IPS-NIHi11 (cell line): ENCODE measurements at regions not wholly inside any gene's neighbourhood (a gene's known extent, or its start where the extent isn't known, plus 50 kb on each side); places are given as distances from the start of the nearest gene placed in this dataset.

Experiments used
- DNase-seq: peaks from one replicate; pipeline ENCODE4 v3.0.0; 2012; ENCODE audit warnings: mixed read lengths, low spot score

DNA sequence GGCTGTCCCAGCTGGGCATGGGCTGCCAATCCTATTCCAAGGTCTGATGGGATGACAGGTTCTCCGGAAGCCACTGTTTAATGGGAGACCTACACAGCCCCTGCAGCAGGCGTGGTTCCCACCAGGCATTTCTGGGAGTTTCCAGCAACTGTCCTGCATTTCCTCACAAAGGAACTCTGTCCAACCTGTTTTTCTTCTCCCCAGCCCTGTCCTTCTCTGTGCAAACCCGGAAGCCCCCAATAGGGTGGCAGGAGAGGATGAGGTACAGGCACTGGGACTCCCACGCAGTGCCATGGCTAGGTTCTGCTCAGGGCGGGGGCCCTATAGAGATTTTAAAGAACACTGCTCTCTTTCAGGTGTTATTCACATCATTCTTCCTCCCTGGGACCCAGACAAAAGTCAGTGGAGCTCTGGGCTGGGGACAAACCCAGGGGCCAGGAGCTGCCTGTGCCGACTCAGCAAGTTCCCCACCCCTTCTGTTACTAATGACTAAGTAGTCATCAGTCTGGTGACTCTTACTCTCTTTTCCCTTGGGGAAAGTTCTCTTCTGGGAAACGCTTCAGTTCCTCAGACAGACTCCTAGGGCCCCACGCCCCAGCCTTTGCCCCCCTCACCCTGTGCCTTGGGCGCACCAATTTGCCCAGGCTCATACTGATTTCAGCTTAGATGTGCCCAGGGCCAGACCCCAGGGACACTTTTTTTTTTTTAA, 97.7 kb downstream of the CD47 start:
- no peak for DNase-seq

DNA sequence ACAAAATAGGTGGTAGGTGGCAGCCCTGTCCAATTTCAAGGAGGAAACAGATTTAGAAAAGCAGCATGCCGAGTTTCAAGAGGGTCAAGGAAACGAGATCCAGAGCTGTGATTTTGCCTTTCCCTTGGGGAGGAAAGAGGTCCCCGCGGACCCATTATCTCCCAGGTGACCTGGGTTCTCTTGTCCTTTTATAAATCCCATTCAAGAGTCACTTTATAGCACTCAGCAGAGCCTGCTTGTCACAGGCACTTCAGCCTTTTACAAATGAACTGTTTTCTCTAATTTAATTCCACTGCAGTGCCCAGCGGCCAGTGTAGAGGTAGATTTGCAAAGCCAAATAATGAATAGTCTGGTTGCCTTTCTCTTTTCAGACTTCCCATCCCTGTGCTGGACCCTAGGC, 99.9 kb downstream of the CD47 start:
- DNase-seq = no peak

DNA sequence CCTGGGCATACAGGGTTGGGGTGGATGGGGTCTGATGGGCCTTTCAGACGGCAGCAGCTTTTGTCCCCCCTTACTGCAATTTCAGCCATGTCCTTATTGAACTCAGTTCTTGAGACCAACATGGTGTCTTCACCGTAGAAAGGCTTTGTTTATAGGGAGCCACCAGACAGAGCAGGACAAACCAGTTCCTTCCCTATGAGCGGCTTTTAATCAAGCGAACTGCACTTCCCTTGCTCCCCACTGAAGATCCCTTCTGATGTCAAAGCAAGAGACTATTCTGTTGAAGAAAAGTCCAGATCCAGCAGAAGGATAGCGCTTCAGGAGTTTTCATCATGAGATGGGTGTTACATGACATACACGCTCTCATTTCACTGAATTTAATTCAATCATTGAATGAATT, 100.4 kb downstream of the CD47 start:
- DNase-seq = no peak

DNA sequence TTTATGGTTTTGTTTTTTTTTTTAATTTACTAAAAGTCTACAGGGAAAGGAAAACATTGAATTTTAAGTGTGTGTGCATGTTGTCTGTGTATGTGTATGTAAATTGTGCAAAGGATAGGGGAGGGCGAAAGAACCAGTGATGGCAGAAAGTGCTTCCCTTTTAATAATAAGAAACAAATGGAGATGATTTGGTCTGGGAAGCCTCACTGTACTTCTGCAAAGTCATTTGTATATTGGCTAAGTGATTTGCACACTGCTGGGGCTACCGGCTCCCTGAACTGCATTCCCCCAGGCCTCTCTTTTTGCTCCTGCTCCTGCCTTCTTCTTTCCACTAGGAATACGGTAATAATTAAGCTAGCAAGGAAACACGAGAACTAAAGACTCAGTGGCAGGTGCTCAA, 101.2 kb downstream of the CD47 start:
- DNase-seq = no peak

DNA sequence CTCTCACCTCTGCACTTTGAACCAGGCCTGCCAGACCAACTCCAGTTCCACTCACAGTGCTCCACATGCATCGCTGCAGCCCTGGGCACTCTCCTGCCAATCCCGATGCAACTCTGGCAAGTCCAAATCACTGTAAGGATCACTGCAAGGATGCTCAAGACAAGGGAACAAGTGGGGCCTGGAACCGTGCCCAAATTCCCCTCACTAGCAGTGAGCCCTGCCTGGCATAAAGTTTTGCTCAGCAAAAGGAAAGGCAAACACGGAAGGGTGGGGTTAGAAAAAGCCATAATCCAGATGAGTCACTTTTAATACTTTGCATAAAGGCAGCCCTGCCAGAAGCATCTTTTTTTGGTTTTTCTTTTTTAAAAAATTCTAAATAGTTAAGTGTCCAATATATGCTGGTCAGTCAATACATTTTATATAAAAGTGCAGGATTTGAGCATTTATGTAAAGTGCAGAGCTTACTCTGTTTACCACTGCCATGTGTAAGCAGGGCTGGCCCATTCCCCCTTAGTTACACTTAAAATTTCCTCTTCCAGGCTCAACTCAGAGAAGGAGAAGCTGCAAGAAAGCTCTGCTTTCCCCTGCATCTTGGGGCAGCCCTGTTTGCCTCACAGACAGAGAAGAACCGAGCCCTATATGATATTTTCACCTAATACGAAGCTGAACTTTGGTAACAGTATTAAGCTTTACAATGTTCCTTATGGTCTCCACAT, 102.2 kb downstream of the CD47 start:
- DNase-seq = no peak

DNA sequence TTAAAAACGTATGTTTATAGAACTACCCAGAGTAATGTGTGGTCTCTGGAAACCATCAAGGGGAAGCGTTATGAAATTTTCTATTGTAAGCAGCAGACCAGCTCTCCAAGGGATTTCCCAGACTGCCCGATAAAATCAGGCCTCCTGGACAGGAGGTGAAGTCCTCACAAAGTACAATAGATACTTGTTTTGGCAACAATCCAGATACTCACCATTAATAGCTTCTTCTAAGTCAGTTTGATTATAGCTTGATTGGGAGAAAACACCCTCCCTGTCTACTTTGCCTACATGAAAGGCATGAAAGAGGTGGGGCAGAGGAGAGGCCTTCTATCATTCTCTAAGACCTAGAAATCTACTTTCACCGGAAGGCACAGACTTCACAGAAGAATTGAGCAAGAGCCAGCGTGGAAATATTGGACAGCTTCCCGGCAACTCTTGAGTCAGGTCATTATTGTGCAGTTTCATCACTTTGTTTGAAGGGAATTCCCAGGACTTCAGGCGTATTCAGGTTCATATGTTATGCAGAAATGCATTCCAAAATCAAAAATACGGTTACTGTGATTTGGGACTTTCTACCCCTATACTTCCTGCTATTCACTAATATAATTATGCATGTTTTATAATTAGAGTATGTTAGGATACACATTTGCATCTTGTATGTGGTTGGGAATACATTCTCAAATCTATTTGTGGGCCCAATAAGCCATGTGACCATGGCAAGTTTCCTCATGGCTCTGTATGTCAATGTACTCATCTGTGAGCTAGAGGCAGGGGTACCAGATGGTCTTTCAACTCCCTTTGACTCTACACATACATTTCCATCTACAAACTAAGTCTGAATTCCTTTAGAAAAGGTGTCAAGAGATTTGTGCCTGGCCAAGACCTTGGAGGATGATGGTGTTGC, 103.5 kb downstream of the CD47 start:
- DNase-seq = no peak

DNA sequence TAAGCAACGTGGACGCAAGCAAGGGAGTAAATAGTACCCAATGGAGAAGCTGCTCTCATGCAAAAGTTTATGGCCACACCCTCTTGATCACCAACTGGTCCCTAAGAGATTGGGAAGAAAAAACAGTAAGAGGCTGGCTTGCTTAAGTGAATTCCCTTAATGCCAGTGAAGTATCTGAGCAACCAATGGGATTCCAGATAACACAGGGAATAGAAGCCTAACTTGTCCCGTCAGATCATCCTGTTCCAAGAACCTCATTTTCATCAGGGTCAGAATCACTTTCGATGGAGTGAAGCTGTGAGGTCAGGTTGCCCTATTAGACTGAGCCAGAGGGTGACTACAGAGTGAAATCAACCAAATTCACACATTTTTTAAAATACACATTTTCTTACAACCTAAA, 104.3 kb downstream of the CD47 start:
- no peak for DNase-seq

DNA sequence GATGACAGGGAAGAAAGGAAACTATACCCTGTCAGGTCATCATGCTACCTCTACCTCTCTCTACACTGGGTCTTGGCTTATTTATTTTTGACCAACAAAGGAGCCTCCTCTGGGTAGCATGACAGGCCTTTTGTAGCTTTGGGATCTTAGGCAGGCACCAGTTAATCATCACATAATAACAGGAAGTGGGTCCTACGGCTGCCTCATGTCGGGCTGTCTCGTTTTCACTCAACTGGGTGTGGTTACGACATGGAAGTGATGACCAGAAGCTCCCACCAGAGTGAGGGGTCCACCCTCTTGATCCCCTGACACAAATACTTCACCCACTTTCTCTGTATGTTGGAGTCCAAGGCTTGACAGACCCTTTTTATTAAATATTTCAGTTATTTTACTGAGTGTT, 105.3 kb downstream of the CD47 start:
- DNase-seq = no peak

DNA sequence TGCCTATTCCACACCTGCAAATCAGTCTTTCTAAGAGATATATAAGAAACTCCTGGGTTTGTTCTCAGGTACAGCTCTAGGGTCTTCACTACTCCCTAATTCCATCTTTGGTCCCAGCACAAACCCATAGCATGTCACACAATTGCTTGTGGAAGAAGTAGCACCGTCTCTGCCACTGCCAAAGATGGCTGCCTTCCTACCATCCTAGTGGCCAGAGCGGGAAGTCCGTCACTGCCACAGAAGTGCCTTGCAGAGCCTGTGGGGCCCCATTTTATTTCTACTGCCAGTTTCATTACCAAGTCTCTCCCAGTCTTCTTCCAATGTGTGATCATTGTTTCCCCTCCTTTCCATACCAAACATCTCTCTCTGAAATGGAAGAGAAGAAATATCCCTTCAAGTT, 107.6 kb downstream of the CD47 start:
- DNase-seq = no peak

DNA sequence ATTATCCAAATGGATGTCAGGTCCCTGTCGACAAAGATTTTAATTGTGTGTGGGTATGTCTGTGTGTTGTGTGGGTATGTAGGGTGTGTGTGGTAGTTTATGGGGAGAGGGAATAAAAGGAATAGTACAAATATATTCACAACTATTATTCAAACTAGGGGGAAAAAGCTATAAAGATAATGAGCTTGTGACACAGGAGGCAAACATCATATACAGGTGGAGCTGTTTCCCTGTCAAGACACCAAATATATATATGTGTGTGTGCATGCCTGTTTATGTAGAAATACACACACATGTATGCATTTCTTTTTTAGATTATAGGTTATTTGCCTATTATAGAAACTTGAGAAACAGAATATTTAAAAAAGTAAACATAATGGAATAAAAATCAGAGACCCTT, 108.7 kb downstream of the CD47 start:
- no peak for DNase-seq

DNA sequence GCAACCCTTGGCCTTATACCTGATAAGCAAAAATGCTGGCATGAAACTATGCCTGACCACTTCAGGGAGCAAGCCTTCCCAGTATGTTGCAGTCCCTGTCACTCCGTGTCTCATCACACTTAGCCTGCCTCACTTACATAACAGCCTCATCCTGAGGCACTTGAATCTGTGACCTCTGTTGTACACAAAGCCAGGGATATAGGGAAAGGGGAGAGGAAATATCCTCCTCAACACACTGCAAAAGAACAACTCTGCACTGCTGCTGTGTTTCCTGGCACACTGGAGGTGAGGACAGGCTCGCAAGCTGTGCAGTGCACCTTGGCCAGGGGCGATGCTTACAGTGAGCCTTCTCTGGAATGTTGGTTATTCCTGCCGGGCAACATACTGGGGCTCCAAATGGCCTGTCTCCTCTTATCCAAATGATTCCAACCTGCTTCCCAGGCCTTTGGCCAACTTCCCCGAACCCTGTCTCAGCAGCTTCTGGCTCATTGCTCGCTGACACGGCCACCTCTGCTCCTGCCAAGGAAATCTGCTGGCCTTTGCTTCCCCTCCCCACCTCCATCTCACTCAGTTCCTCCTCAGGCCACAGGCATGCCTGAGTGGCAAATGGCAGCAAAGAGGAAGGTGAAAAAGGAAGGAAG, 109.2 kb downstream of the CD47 start:
- DNase-seq = no peak

DNA sequence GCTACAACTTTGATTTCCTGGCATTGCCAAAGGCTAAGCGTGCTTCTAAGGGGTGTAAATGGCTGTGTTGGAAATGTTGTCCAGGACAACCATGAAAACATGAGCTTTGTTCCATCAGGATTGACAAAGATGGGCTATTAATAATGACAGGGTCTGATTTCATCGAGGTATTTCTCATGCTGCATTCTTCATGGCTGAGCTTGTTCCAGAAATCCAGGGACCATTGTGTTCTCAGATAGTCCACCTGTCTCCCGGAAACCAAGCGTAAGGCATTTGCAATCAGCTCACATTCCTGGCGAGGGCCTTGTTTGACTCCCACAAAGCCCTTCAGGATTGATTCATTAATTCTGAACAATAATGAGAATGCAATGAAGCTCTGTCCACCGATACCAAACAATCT, 111.3 kb downstream of the CD47 start:
- DNase-seq = no peak

DNA sequence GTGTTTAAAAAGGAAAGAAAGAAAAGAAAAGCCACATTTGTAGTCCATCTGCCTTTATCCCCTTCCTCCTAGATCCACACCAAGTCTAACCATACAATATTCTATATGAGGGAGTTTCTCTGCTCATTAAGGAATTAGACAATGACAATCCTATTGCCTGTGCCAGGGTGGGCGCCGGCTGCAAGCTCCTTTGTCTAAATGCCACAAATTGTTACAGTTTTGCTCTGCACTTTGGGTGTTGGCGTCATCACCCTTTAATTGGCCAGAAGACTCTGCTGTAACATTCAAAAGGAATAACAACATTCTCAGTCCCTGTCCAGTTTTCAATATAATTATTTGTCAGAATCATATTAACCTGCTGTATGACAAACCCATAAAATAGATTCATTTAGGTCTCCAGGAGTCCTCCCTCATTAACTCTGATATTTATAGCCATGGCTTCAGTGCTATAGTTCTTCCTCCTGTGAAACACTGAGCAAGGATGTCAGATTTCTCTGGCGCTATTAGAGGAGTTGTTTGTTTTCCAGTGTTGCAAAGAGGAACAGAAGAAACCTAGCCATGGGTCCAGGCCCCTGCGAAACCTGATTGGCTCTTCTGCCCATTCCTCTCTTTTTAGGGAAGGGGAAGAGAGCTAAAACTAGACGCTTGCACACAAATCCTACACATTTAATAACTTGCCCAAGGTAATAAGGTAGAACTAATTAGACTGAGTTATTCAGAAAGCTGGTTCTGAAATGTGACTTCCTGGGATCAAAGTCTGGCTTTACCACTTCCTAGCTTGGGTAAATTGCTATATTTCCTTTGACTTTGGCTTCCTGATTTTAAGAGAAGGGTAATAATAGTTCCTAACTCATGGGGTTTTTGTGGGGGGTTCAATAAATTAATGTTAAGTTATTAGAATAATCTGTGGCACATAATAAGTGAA, 112.4 kb downstream of the CD47 start:
- DNase-seq = no peak

DNA sequence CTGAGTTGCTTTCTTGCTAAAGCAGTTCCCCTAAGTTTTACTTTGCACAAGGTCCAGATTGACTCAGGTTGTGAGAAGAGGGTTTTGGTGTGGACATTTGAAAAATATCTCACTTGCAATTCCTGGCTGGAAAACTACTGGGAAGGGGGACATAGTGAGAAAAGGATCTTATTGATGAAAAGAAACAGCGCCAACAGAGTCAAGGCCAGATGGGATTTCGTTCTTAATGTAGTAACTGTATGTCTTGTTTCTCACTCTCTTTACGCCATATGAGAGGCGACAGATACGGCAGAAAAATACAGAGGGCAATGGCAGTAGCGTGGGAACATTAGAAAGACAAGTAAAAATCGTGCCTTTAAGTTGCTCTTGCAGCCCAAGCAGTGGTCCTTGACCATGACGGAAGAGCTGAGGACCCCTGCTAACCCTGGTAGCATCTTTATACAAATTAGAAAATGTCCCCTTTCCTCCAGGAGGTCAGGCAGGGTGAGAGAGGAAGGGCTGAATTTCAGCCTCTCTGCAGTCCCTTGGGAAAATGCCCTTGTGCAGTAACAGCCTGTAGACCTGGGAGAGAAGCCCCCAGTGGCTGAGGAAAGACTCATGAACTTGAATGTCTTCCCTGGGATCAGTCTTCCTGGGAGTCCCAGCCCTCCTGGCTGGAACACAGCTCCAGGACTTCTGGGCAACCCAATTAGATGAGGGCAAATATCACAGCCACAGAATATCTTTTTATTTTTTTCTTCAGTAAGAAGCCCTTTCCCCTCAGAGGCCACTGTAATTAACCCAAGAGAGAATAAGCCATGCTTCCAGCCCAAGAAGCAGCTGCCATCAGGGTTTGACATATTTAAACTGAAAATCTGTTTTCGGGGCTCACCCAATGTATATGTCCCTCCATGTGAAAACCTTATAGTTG, 113.4 kb downstream of the CD47 start:
- no peak for DNase-seq

DNA sequence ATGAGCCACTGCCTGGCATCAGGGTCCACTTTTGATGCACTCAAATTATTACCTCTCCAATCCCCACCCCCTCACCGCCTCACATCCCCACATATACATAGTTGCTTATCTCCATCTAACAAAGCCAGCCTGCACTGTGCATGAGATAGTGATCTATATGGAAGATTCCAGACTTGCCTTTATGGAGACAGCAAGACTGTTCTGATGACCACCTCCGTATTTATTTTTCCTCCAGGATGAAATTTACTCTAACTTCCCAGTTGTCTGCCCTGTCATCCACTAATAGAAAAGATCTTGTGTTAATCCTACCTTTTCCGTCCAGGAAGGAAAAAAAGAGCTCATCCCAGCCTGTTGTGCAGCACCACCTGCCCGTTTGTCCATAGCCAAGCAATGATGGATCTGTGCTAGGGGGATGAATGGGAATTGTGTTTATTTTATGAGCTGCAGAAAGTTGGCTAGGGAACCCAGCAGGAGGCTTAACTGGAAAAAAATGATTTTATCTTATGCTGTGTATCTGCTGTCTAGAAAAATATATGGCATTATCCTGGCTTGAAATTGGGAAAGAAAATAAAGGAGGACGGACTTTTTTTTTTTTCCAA, 114.5 kb downstream of the CD47 start:
- DNase-seq = no peak

DNA sequence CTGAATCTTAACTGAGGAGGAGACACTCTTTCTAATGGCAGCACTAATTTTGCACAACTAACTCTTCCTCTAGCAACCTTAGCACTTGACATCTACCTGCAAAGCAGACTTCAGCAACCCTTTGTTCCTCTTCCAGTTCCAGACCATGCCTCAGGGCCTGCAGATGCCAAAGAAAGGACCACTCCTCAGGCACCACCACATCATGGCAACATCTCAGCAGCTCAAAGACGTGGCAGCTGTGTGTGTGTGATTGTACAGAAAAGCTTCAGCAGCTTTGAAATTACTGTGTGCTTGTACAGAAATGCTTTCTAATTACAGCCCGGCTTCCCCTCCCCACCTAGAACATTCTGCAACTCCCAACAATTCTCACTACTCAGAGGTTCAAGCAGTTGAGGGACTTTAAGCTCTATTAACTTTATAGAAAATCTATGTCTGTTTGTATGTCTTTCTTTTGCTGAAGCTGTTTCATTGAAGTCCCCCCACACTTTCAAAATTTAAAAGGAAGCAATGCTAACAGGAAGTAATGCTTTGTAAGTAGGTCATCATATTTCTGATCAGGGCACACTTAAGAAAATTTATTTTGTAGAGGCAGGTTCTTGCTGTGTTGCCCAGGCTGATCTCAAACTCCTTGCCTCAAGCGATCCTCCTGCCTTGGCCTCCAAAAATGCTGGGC, 115.2 kb downstream of the CD47 start:
- DNase-seq = no peak

DNA sequence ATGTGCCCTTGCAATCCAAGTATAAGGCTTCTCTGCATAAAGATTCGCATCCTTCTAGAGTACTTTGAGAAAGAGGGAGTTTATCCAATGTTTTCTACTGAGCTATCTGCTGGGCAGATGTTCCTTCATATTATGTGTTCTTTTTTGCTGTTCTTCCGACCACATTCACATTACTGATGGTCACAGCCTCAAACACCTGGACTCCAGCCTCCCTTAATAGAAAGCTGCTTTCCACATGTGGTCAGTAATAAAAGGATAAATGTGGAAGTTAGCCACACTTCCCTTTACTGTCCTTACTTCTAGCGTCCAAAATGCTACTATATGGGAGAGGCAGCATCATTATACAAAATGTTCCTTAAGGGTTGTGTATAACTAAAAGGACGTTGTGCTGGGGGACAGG, 116.9 kb downstream of the CD47 start:
- no peak for DNase-seq

DNA sequence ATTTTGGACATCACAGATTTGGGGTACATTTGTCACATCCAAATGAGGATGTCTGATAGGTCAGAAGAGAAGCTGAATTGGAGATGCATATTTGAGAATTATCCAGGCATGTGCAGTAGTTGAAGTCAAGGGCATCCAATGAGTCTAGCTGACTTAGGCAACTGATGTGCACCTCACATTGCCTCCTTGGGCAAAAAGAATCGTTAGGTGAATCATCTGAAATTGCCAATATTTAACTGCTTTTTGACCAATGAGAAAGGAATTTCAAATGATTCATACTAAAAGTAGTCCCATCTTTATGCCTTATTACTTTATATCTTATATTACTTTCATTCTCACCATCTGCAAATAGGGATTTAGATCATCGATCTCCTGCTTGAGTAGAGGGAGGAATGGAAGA, 117.7 kb downstream of the CD47 start:
- no peak for DNase-seq

DNA sequence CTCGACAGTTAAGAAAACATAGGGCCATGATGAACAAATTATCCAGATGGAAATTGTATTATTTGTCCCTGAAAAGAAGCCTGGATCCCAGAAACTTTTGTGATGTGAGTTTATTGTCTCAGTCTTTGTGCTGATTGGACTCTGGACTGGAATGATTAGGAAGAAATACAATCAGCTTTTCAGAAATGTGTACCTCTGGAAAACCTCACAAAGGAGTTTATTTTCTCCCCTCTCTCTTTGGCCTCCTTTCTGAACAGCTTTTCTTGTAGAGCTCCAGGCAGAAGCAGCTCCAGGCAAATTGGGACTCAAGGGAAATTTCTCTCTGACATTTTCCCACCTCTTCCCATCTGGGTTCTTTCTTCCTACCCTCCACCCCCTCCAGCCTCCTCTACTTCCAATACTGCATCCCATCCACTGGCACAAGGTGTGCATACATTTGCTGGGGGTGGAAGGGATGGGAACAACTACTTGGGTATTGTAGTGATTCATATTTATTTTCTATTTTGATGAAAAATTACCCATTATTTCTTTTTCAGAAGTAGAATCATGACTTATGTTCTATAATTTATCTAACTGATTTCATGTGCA, 119.7 kb downstream of the CD47 start:
- DNase-seq = no peak
